Breast epithelium (tissue), 4 donors: ENCODE measurements at regions not wholly inside any gene's neighbourhood (a gene's known extent, or its start where the extent isn't known, plus 50 kb on each side); places are given as distances from the start of the nearest gene placed in this dataset.
"Not testable (repeated sequence)": the region's sequence is repeated elsewhere in the genome, so short reads cannot be mapped to it uniquely, and the experiment has no call there.

Experiments
- DNase-seq, 2 donors: peaks; one replicate each; pipeline ENCODE4 v3.0.0-alpha.2; 2019; ENCODE audit warnings: low spot score in 2 of 2
- H3K27ac ChIP-seq, 2 donors: fragments of 200-600 bp; sonication (generic) in 1 of 2; one replicate each; pipeline ENCODE4 v1.5.1; 2016 to 2019; ENCODE audit warnings: mild to moderate bottlenecking in 1 of 2
- H3K27me3 ChIP-seq, 2 donors: fragments of 200-600 bp; sonication (generic) in 1 of 2; one replicate each; pipeline versions ENCODE4 v1.5.1 to v1.6.0; 2017 to 2019; ENCODE audit warnings: control low read depth in 1 of 2, mild to moderate bottlenecking in 1 of 2
- H3K36me3 ChIP-seq: fragments of 200-600 bp; one replicate; pipeline ENCODE4 v1.5.1; 2019
- H3K4me1 ChIP-seq, 2 donors: fragments of 200-600 bp; sonication (generic); one replicate each; pipeline ENCODE4 v1.5.1; 2016 to 2019; ENCODE audit warnings: control low read depth in 1 of 2
- H3K4me3 ChIP-seq, 3 donors: fragments of 200-600 bp; sonication (generic); 1 replicate in 2 of 3; 2 replicates in 1 of 3; pipeline ENCODE4 v1.5.1; 2016 to 2019; ENCODE audit warnings: mild to moderate bottlenecking in 3 of 3, moderate library complexity in 2 of 3
- H3K9me3 ChIP-seq, 2 donors: fragments of 200-600 bp; sonication (generic) in 1 of 2; one replicate each; pipeline ENCODE4 v1.5.1; 2016 to 2019; ENCODE audit warnings: control low read depth in 1 of 2
- POLR2A ChIP-seq: fragments of 450-650 bp; IDR thresholded peaks from one replicate; pipeline ENCODE4 v1.6.1; 2016; ENCODE audit warnings: antibody characterized with exemption, mild to moderate bottlenecking, moderate library complexity
- POLR2AphosphoS5 ChIP-seq, 3 donors: sonication (generic); formaldehyde crosslinking; IDR thresholded peaks; one replicate each; pipeline ENCODE4 v1.6.1; 2017; ENCODE audit warnings: antibody characterized with exemption in 3 of 3
- intact Hi-C: fragments of 100-400 bp; cut with DNase I; formaldehyde crosslinking; loops from one replicate; pipeline ENCODE4 v1.15.1; 2023; ENCODE audit warnings: low total_unique reads
- TF ChIP-seq, protein P1 (sequence below), 3 donors: fragments of 450-650 bp; IDR thresholded peaks; one replicate each; pipeline ENCODE4 v1.5.1; 2016 to 2017; ENCODE audit warnings: antibody characterized with exemption in 3 of 3, mild to moderate bottlenecking in 3 of 3, moderate library complexity in 3 of 3

- no peaks in the 10 kb centered on the region for H3K36me3 ChIP-seq
- peaks cover 8 to 16% of the 10 kb centered on the region in 2 donors for H3K9me3 ChIP-seq
- DNase-seq, result no peak
- H3K4me3 ChIP-seq, result no peak overlapping the region
- intact Hi-C loops, result no loop called here
- peaks cover 0 to 17% of the 10 kb centered on the region in 2 donors for H3K27me3 ChIP-seq
- no peak for TF ChIP-seq POLR2A
- TF ChIP-seq POLR2AphosphoS5 (IDR thresholded peaks at IDR 0.05), result no peak
- TF ChIP-seq, protein P1, sequence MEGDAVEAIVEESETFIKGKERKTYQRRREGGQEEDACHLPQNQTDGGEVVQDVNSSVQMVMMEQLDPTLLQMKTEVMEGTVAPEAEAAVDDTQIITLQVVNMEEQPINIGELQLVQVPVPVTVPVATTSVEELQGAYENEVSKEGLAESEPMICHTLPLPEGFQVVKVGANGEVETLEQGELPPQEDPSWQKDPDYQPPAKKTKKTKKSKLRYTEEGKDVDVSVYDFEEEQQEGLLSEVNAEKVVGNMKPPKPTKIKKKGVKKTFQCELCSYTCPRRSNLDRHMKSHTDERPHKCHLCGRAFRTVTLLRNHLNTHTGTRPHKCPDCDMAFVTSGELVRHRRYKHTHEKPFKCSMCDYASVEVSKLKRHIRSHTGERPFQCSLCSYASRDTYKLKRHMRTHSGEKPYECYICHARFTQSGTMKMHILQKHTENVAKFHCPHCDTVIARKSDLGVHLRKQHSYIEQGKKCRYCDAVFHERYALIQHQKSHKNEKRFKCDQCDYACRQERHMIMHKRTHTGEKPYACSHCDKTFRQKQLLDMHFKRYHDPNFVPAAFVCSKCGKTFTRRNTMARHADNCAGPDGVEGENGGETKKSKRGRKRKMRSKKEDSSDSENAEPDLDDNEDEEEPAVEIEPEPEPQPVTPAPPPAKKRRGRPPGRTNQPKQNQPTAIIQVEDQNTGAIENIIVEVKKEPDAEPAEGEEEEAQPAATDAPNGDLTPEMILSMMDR (IDR thresholded peaks at IDR 0.05), result no peak
- H3K4me1 ChIP-seq, result no peaks in the 10 kb centered on the region
- H3K27ac ChIP-seq, result no peak overlapping the region
Observed at GRCh38 chr16:86259499-86259898, 250.8 kb upstream of the FOXF1 start.

DNA sequence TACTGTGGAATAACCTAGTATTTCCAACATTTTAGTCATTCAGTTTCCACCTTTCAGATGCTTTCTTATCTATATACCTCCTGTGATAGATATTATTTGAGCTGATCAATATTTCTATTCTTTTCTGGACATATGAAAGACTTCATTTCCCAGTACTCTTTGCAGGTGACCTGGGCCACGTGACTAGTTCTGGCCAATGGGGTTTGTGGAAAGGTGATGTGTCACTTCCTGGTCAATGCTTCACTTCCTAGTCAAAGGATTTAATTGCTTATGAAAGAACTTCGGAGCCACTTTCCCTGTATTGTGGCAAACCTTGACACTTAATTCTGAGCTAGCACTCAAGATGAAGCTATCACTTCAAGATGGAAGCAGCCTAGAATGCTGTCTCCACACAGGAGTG, 248.9 kb upstream of the FOXF1 start:
- no peak overlapping the region for H3K27ac ChIP-seq
- DNase-seq, result no peak
- H3K27me3 ChIP-seq, result peaks cover 0 to 13% of the 10 kb centered on the region in 2 donors
- no peak for TF ChIP-seq POLR2A
- TF ChIP-seq, protein P1 (IDR thresholded peaks at IDR 0.05), result no peak
- no peaks in the 10 kb centered on the region for H3K4me1 ChIP-seq
- intact Hi-C loops, result no loop called here
- H3K36me3 ChIP-seq, result no peaks in the 10 kb centered on the region
- H3K4me3 ChIP-seq, result no peak overlapping the region
- H3K9me3 ChIP-seq, result peaks cover 1 to 5% of the 10 kb centered on the region in 2 donors

GRCh38 chr16:86267657-86268056, 242.7 kb upstream of the FOXF1 start:
- H3K27ac ChIP-seq, intact Hi-C loops, H3K4me3 ChIP-seq, H3K4me1 ChIP-seq, DNase-seq, H3K9me3 ChIP-seq, H3K36me3 ChIP-seq, H3K27me3 ChIP-seq: not testable (repeated sequence)

- no peak overlapping the region for H3K4me3 ChIP-seq
- H3K27me3 ChIP-seq, result peaks cover 0 to 20% of the 10 kb centered on the region in 2 donors
- H3K36me3 ChIP-seq, result no peaks in the 10 kb centered on the region
- no peaks in the 10 kb centered on the region for H3K4me1 ChIP-seq
- no peaks in the 10 kb centered on the region for H3K9me3 ChIP-seq
- H3K27ac ChIP-seq, result no peak overlapping the region
- intact Hi-C loops, result no loop called here
- TF ChIP-seq POLR2A (no peak), POLR2AphosphoS5 (IDR thresholded peaks at IDR 0.05) (no peak)
- TF ChIP-seq, protein P1 (IDR thresholded peaks at IDR 0.05), result no peak
- no peak for DNase-seq
Observed at GRCh38 chr16:86270696-86271095, 239.6 kb upstream of the FOXF1 start.

GRCh38 chr16:86272744-86273143, 237.6 kb upstream of the FOXF1 start:
- intact Hi-C loops, result no loop called here
- no peak overlapping the region for H3K4me3 ChIP-seq
- peaks cover 0 to 26% of the 10 kb centered on the region in 2 donors for H3K27me3 ChIP-seq
- no peaks in the 10 kb centered on the region for H3K4me1 ChIP-seq
- no peak overlapping the region for H3K27ac ChIP-seq
- H3K9me3 ChIP-seq, result no peaks in the 10 kb centered on the region
- TF ChIP-seq POLR2AphosphoS5 (IDR thresholded peaks at IDR 0.05) (no peak), POLR2A (no peak)
- TF ChIP-seq, protein P1 (IDR thresholded peaks at IDR 0.05), result no peak
- no peaks in the 10 kb centered on the region for H3K36me3 ChIP-seq
- DNase-seq, result no peak

DNA sequence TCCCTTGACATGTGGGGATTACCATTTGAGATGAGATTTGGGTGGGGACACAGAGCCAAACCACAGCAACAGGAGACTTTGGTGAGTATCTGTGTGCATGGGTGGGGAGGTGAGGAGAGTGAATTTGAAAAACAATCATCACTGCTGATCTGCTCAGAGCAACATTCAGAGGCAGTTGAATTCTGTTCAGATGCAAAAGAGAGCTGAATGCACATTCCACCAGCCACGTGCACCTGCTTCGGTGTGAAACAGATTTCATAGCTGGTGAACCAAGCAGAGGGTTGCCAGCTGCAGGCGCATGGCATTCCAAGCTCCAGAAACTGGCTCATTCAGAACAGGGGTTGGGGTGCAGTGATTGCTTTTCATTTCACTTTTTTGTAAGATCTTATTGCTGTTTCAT, 233.1 kb upstream of the FOXF1 start:
- Histone ChIP-seq H3K4me3 (no peak overlapping the region), H3K36me3 (no peaks in the 10 kb centered on the region), H3K9me3 (no peaks in the 10 kb centered on the region), H3K27ac (no peak overlapping the region), H3K4me1 (no peaks in the 10 kb centered on the region), H3K27me3 (peaks cover 0 to 38% of the 10 kb centered on the region in 2 donors)
- intact Hi-C loops, result no loop called here
- TF ChIP-seq POLR2AphosphoS5 (IDR thresholded peaks at IDR 0.05) (no peak), POLR2A (no peak)
- TF ChIP-seq, protein P1 (IDR thresholded peaks at IDR 0.05), result no peak
- no peak for DNase-seq

GRCh38 chr16:86277859-86278258, 232.5 kb upstream of the FOXF1 start:
- H3K4me3 ChIP-seq, H3K4me1 ChIP-seq, DNase-seq, intact Hi-C loops, H3K27ac ChIP-seq, H3K36me3 ChIP-seq, H3K9me3 ChIP-seq: not testable (repeated sequence)
- peaks cover 0 to 44% of the 10 kb centered on the region in 2 donors for H3K27me3 ChIP-seq
